ENCODE measurements at regions not wholly inside any gene's neighbourhood (a gene's known extent, or its start where the extent isn't known, plus 50 kb on each side); places are given as distances from the start of the nearest gene placed in this dataset.

DNA sequence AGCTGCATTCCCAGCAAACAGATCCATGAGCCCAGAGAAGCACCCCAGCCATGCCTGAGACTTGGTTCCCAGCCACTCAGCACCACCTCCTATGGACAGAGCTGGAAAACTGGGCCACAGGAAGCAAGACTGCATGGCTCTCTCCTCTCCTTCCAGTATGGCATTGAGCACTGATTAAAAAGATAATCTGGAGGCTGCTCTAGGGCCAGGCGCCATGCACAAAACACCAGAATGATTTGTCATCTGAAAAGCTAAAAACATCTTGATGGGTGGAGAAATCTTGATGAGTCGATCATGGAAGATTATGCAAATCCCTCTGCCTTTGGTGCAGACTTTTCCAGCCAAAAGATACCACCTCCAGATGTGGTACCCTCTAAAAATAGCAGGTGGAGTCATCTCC, 62.7 kb upstream of the MRPS22 start:
- DNase-seq = no peak

DNA sequence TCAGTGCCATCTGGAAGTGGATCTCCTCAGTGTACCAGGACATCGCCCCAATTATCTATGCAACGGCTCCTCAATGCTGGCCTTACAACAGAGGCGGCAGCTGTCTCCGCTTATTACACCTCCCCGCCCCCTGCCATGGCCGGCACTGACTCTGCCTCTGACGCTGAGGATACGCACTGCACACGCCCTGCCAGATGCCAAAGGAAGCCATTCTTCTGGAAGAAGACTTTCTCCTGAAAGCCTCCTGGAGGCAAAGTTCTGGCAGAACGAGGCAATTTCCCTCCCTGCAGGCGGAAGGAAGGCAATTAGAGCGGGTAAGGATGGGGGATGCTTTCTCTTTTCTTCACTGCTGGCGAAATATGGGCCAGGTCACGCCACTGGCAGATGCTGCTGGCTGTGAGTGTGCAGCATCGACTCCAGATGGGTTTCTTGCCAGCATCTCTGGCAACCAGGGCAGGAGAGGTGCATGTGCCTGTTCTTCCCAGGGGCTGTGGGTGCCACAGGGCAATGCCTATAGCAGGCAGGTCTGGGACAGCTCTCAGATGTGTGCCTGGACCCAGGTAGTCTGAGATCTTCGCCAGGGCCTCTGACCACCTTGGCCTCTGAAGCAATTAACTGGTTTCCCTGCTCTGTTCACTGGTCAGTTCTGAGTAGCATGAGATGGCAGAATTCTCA, 62.2 kb upstream of the MRPS22 start:
- no peak for DNase-seq

DNA sequence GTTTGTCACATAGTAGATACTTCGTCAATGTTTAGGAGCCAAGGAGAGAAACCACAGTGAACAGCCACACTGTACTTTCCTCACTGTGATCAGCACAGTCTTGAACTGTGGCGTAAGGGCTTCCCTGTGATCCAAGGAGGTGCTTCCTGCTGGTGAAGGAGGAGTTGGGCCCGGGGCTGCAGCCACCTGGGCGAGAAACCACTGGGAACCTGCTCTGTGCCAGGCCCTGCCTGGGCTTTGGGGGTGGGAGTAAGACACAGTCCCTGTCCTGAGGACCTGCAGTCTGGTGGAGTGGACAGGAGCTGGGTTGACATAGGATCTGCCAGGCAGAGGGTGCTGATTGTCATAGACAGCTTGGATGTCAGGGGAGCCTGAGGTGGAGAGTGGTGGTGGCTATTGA, 60.5 kb upstream of the MRPS22 start:
- DNase-seq = no peak

GRCh38 chr3:139284221-139284620, 59.6 kb upstream of the MRPS22 start:
- DNase-seq = no peak

DNA sequence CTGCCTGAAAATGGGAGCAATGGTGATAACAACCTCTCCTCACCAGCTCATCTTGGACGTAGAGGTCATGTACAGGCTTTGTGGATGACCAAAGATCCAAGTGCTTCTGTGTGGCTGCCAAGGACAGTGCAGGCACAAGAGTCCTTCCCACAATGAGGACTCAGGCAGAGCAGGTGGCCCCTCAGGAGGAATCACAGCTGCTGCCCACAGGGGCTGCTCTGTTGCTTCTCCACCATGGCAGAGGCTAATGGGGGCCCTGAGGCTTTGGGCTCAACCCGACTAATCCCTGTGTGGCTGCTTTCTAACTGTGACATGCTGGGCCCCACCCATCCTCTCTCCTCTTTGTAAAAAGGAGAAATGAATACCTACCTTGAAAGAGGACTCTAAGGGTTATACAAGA, 58.1 kb upstream of the MRPS22 start:
- DNase-seq = no peak

DNA sequence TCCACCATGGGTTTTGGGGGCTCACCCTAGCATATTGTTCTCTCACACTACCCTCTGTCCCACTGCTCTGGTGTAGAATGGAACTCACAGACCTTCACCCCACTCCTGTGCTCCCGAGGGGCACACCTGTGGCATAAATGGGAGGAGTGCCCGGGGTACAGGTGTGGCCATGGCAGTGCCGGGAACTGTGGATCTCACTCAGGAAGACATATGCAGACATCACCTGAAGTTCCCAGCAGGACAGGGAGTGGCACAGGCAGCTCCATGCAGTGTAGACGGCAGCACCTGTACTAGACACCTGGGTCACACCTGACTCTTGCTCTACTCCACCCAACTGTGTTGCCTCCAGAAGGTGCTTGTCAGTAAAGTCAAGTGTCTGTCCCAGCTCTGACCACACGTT, 57.6 kb upstream of the MRPS22 start:
- no peak for DNase-seq

DNA sequence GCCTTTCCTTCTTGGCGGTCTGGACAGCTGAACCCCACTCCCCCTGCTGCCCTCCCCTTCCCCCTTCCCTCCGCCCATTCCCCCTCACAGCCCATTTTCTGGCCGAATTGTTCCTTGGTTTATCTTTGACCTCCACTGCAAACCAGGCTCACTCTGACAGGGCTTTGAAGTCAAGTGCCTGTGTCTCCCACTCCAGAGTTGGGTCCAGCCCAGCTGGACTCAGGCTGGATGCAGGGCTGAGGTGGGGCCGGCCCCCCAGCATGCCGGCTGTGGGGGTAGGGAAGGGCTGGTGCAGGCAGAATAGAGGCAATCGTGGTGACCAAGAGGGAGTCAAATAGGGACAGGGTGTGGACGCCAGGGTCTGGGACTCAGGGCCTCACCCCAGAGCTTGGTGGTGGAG, 57.0 kb upstream of the MRPS22 start:
- DNase-seq = no peak

- no peak for DNase-seq
Observed at GRCh38 chr3:139287557-139287956, 56.3 kb upstream of the MRPS22 start.

- no peak for DNase-seq
Observed at GRCh38 chr3:139288266-139288821, 55.5 kb upstream of the MRPS22 start.

- DNase-seq = no peak
Observed at GRCh38 chr3:139289860-139290524, 53.8 kb upstream of the MRPS22 start.

GRCh38 chr3:139291276-139292051, 52.4 kb upstream of the MRPS22 start:
- no peak for DNase-seq

GRCh38 chr3:139292192-139292591, 51.6 kb upstream of the MRPS22 start:
- DNase-seq = no peak

DNA sequence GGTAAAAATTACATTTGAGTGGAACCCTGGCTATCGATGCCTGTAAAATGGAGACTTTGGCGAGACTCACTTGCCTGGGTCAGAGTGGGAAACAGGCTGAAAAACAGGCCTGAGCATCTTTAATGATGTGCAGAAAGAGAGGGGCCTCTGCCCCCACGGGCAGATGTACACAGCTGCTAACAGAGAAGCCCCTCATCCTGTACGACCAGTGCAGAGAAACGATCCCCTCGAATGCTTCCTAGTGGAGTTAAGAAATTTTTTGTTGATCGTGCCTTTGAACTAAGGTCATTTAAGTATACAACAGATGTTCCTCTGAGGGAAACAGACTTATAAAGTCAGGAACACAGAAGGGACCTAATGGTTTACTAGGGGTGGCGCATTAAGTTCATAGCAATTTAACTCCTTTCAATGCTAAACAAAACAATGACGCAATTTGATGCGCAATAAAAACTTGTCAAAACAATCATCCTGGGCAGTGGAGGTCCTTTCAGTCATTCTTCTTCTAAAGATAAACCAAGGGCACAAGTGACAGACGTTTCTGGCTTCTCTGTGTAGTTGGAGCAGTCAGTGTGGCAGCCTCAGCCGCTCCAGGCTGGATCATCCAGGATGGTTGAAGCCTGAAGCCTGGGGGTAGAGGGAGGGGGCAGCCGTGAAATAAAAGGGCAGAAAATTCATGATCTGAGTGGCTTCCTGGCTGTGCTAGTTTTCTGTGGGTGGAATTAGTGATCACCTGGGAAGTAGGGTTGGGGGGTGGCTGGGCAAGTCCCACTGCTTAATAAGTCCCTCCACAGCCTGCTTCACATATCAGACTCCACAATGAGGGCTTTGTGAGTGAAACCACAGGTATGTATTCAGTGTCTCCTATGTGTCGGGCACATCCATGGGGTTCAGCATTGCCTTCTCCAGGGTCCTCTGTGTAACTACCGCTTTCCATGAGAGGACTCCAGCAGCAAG, 50.8 kb upstream of the MRPS22 start:
- no peak for DNase-seq

- DNase-seq = no peak
Observed at GRCh38 chr3:139293665-139294023, 50.2 kb upstream of the MRPS22 start.
